IMR-90 (cell line): ENCODE measurements at regions not wholly inside any gene's neighbourhood (a gene's known extent, or its start where the extent isn't known, plus 50 kb on each side); places are given as distances from the start of the nearest gene placed in this dataset.

Experiments used
- ATAC-seq: fragments of 200-7000 bp; cut with Tn5 transposase; 2 replicates; pipeline ENCODE4 v1.9.1; 2020; ENCODE audit warnings: low read depth, mild to moderate bottlenecking, moderate library complexity
- BruUV-seq: library from RNA; stranded (reverse); fragments of 400-500 nt; replicated peaks from 2 replicates; lab custom pipeline; 2021; lab: Mats Ljungman, UMichigan
- CTCF ChIA-PET: fragments of 300-600 bp; formaldehyde crosslinking; extraction: SDS; loops from one replicate; lab custom pipeline; 2021; ENCODE audit warnings: antibody characterized with exemption; lab: Yijun Ruan, JAX
- POLR2A ChIA-PET: fragments of 300-600 bp; sonication (Branson Sonifier 250); formaldehyde crosslinking; loops from one replicate; lab custom pipeline; 2022; ENCODE audit warnings: antibody characterized with exemption; ENCODE audit not compliant: unreplicated experiment; lab: Charles Lee
- DNase-seq: peaks from one replicate; pipeline ENCODE4 v3.0.0; 2013
- H2AFZ ChIP-seq: replicated peaks from 2 replicates; pipeline ENCODE3; 2013; ENCODE audit warnings: low read length, mild to moderate bottlenecking; ENCODE audit not compliant: poor library complexity
- H2AK5ac ChIP-seq: 2 replicates; pipeline ENCODE4 v1.6.1; 2013; ENCODE audit warnings: low read depth, low read length, inconsistent platforms
- H2AK9ac ChIP-seq: replicated peaks from 2 replicates; pipeline ENCODE3; 2013; ENCODE audit warnings: mild to moderate bottlenecking, low read depth, low read length, moderate library complexity; ENCODE audit not compliant: poor library complexity
- H2BK120ac ChIP-seq: 2 replicates; pipeline ENCODE4 v1.6.1; 2013; ENCODE audit warnings: low read depth, low read length, inconsistent platforms
- H2BK15ac ChIP-seq: 3 replicates; pipeline ENCODE4 v1.6.1; 2013; ENCODE audit warnings: low read depth, low read length, inconsistent platforms
- H2BK20ac ChIP-seq: 2 replicates; pipeline ENCODE4 v1.6.1; 2013; ENCODE audit warnings: low read depth, mild to moderate bottlenecking, inconsistent platforms, low read length, moderate library complexity
- H2BK5ac ChIP-seq: 2 replicates; pipeline ENCODE4 v1.6.1; 2013; ENCODE audit warnings: mild to moderate bottlenecking, low read depth, low read length, inconsistent platforms; ENCODE audit not compliant: poor library complexity, severe bottlenecking
- H3K14ac ChIP-seq: replicated peaks from 2 replicates; pipeline ENCODE4 v1.6.1; 2013; ENCODE audit warnings: low read depth, low read length, inconsistent platforms
- H3K18ac ChIP-seq: 2 replicates; pipeline ENCODE4 v1.6.1; 2013; ENCODE audit warnings: low read depth, low read length, control low read depth
- H3K23ac ChIP-seq: 2 replicates; pipeline ENCODE4 v1.6.1; 2013; ENCODE audit warnings: low read depth, low read length, inconsistent platforms
- H3K27ac ChIP-seq: 2 replicates; pipeline ENCODE4 v1.5.1; 2013; ENCODE audit warnings: mild to moderate bottlenecking, control low read depth, low read length; ENCODE audit not compliant: insufficient read depth
- H3K27me3 ChIP-seq: 2 replicates; pipeline ENCODE4 v1.6.1; 2013; ENCODE audit warnings: low read length; ENCODE audit not compliant: control insufficient read depth, insufficient read depth
- H3K36me3 ChIP-seq: 2 replicates; pipeline ENCODE4 v1.6.1; 2013; ENCODE audit warnings: low read length, mixed read lengths; ENCODE audit not compliant: control insufficient read depth, insufficient read depth
- H3K4ac ChIP-seq: 2 replicates; pipeline ENCODE4 v1.6.1; 2013; ENCODE audit warnings: low read depth, low read length, inconsistent platforms
- H3K4me1 ChIP-seq: 2 replicates; pipeline ENCODE4 v1.6.1; 2013; ENCODE audit warnings: low read length, mixed read lengths; ENCODE audit not compliant: control insufficient read depth, insufficient read depth
- H3K4me2 ChIP-seq: 2 replicates; pipeline ENCODE4 v1.6.1; 2013; ENCODE audit warnings: low read depth, mild to moderate bottlenecking, control low read depth, low read length, moderate library complexity
- H3K4me3 ChIP-seq: 2 replicates; pipeline ENCODE4 v1.5.1; 2013; ENCODE audit warnings: low read depth, mild to moderate bottlenecking, control low read depth, low read length, moderate library complexity; ENCODE audit not compliant: insufficient read depth
- H3K56ac ChIP-seq: 2 replicates; pipeline ENCODE4 v1.6.1; 2013; ENCODE audit warnings: low read length, inconsistent platforms; ENCODE audit not compliant: insufficient read depth; ENCODE audit errors: extremely low read depth
- H3K79me1 ChIP-seq, 2 experiments: 2 replicates each; pipeline ENCODE4 v1.6.1; 2013; ENCODE audit warnings: low read length in 2 of 2, inconsistent platforms in 1 of 2, low read depth in 1 of 2
- H3K9ac ChIP-seq: 2 replicates; pipeline ENCODE4 v1.6.1; 2013; ENCODE audit warnings: low read depth, low read length, control low read depth
- H3K9me1 ChIP-seq: 2 replicates; pipeline ENCODE4 v1.6.1; 2013; ENCODE audit warnings: low read length, inconsistent platforms; ENCODE audit not compliant: insufficient read depth
- H3K9me3 ChIP-seq: 2 replicates; pipeline ENCODE4 v1.6.1; 2013; ENCODE audit warnings: low read length; ENCODE audit not compliant: control insufficient read depth, insufficient read depth
- H4K20me1 ChIP-seq: 2 replicates; pipeline ENCODE4 v1.6.1; 2013; ENCODE audit warnings: low read length, inconsistent platforms; ENCODE audit not compliant: insufficient read depth
- H4K5ac ChIP-seq: 2 replicates; pipeline ENCODE4 v1.6.1; 2013; ENCODE audit warnings: mild to moderate bottlenecking, low read depth, low read length, control low read depth
- H4K8ac ChIP-seq, 2 experiments: 2 replicates each; pipeline ENCODE4 v1.6.1; 2013; ENCODE audit warnings: low read depth in 2 of 2, low read length in 2 of 2, control low read depth in 1 of 2, inconsistent platforms in 1 of 2
- H4K91ac ChIP-seq: 2 replicates; pipeline ENCODE4 v1.6.1; 2013; ENCODE audit warnings: low read depth, low read length, inconsistent platforms; ENCODE audit not compliant: insufficient read depth
- BHLHE40 ChIP-seq: fragments of 150-350 bp; IDR thresholded peaks from 2 replicates; pipeline ENCODE4 v1.6.1; 2016; ENCODE audit warnings: mild to moderate bottlenecking, low read depth, low read length
- CEBPB ChIP-seq: IDR thresholded peaks from 2 replicates; pipeline ENCODE4 v1.6.1; 2012; ENCODE audit warnings: low read depth, low read length, improper control_type of control experiment
- CHD1 ChIP-seq: IDR thresholded peaks from 2 replicates; pipeline ENCODE4 v1.6.1; 2012; ENCODE audit warnings: low read depth, low read length, improper control_type of control experiment
- FOS ChIP-seq: fragments of 150-350 bp; IDR thresholded peaks from 2 replicates; pipeline ENCODE4 v1.6.1; 2016; ENCODE audit warnings: low read depth, low read length
- MAFK ChIP-seq: IDR thresholded peaks from 2 replicates; pipeline ENCODE4 v1.6.1; 2012; ENCODE audit warnings: low read depth, low read length, improper control_type of control experiment
- MAZ ChIP-seq: IDR thresholded peaks from 2 replicates; pipeline ENCODE4 v1.6.1; 2012; ENCODE audit warnings: low read depth, mild to moderate bottlenecking, low read length, improper control_type of control experiment, moderate library complexity, borderline replicate concordance
- MXI1 ChIP-seq: IDR thresholded peaks from 2 replicates; pipeline ENCODE4 v1.6.1; 2012; ENCODE audit warnings: low read depth, mild to moderate bottlenecking, low read length, moderate library complexity, borderline replicate concordance
- NFE2L2 ChIP-seq: fragments of 150-350 bp; IDR thresholded peaks from 2 replicates; pipeline ENCODE4 v1.6.1; 2016; ENCODE audit warnings: low read depth, mild to moderate bottlenecking, low read length
- POLR2A ChIP-seq: IDR thresholded peaks from 2 replicates; pipeline ENCODE4 v1.6.1; 2012; ENCODE audit warnings: mild to moderate bottlenecking, low read depth, low read length
- RAD21 ChIP-seq: IDR thresholded peaks from 2 replicates; pipeline ENCODE4 v1.6.1; 2012; ENCODE audit warnings: low read length, improper control_type of control experiment
- RCOR1 ChIP-seq: IDR thresholded peaks from 2 replicates; pipeline ENCODE4 v1.6.1; 2012; ENCODE audit warnings: mild to moderate bottlenecking, low read length, improper control_type of control experiment; ENCODE audit not compliant: insufficient replicate concordance
- RFX5 ChIP-seq: IDR thresholded peaks from 2 replicates; pipeline ENCODE4 v1.8.0; 2012; ENCODE audit warnings: low read depth, mild to moderate bottlenecking, low read length, moderate library complexity
- SMC3 ChIP-seq: fragments of 150-350 bp; IDR thresholded peaks from 2 replicates; pipeline ENCODE4 v1.6.1; 2016; ENCODE audit warnings: low read depth, mild to moderate bottlenecking, antibody characterized with exemption, low read length, moderate library complexity
- WGBS, 2 experiments: methylation state at CpG; one replicate each; pipeline versions ENCODE4 v1.1.5 to v1.1.7; 2013; ENCODE audit warnings: missing lambda C conversion rate in 2 of 2; ENCODE audit not compliant: insufficient read length in 1 of 2; ENCODE audit errors: extremely low coverage in 2 of 2; 5-methylcytosine and 5-hydroxymethylcytosine counted together
- dilution Hi-C: fragments of 300-500 bp; cut with HindIII; formaldehyde crosslinking; loops from one replicate; pipeline ENCODE4 v1.14.3; 2018; ENCODE audit warnings: low sequenced_read_pairs; ENCODE audit not compliant: unreplicated experiment
- in situ Hi-C: fragments of 300-500 bp; cut with MboI; formaldehyde crosslinking; loops from 3 replicates; pipeline ENCODE4 v1.14.3; 2019; ENCODE audit warnings: low sequenced_read_pairs, inconsistent platforms, mixed read lengths
- intact Hi-C: fragments of 100-400 bp; cut with micrococcal nuclease; formaldehyde crosslinking; loops from 2 replicates; pipeline ENCODE4 v1.10.0; 2022
- TF ChIP-seq, protein P1 (sequence below): fragments of 150-350 bp; IDR thresholded peaks from 2 replicates; pipeline ENCODE4 v1.6.1; 2017; ENCODE audit warnings: mild to moderate bottlenecking, antibody characterized with exemption, low read length, low read depth
- TF ChIP-seq, protein P2 (sequence below): conservative IDR thresholded peaks from 2 replicates; pipeline ENCODE4 v1.5.1; 2012; ENCODE audit warnings: mild to moderate bottlenecking, low read depth, low read length, improper control_type of control experiment
- TF ChIP-seq, protein P3 (sequence below): fragments of 150-350 bp; IDR thresholded peaks from 2 replicates; pipeline ENCODE4 v1.6.1; 2016; ENCODE audit warnings: low read depth, mild to moderate bottlenecking, low read length, moderate library complexity, borderline replicate concordance

DNA sequence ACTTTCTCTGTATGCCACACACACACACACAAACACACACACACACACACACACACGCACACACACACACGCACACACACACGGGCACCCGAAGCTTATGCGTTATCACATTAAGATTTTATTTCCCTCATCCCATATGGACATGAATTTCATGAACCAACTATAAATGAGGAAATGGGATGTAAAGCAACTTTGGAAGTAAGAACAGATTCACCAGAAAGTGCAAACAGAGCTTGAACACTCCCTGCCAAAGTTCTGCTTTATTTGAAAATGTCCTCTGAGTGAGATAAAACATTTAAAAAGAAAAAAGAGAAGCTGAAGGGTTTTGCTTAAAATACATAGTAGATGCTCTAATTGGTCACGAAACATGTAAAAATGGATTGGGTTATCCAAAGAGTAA is 90.4 kb upstream of the OTX2 start:
- no peak for DNase-seq

More for the DNA sequence above, 90.4 kb upstream of the OTX2 start:
- no peak overlapping the region for H2BK20ac ChIP-seq
- no peak overlapping the region for H3K56ac ChIP-seq
- H2BK15ac ChIP-seq, result no peak overlapping the region
- H4K91ac ChIP-seq, result no peak overlapping the region
- dilution Hi-C loops, result no loop called here
- no peak overlapping the region for H4K5ac ChIP-seq
- no peak overlapping the region for H3K4ac ChIP-seq
- no peak overlapping the region for H3K18ac ChIP-seq
- no peak overlapping the region for H3K14ac ChIP-seq
- no peak overlapping the region for H2BK5ac ChIP-seq
- H2AK9ac ChIP-seq, result no peak overlapping the region
- no CpG with 5 or more reads among the region's 6 CpGs for WGBS, 2 experiments
- no peaks in the 10 kb centered on the region for H3K9me3 ChIP-seq
- no peak overlapping the region for H2AK5ac ChIP-seq
- ChIA-PET CTCF (no interaction called here), POLR2A (no interaction called here)
- H3K23ac ChIP-seq, result no peak overlapping the region
- no peaks in the 10 kb centered on the region for H3K27me3 ChIP-seq
- H3K4me2 ChIP-seq, result no peak overlapping the region
- no peaks in the 10 kb centered on the region for H3K9me1 ChIP-seq
- no peak overlapping the region for H2AFZ ChIP-seq
- H3K9ac ChIP-seq, result no peak overlapping the region
- H3K4me3 ChIP-seq, result no peak overlapping the region
- intact Hi-C loops, result no loop called here
- in situ Hi-C loops, result no loop called here
- no peak overlapping the region for H4K8ac ChIP-seq
- BruUV-seq, result no TSS peak
- H2BK120ac ChIP-seq, result no peak overlapping the region
- no peaks in the 10 kb centered on the region for H3K4me1 ChIP-seq
- ATAC-seq, result no peak
- TF ChIP-seq MXI1 (no peak), BHLHE40 (no peak), CHD1 (no peak), NFE2L2 (no peak), CEBPB (no peak), FOS (no peak), MAZ (no peak), POLR2A (no peak), RFX5 (no peak), SMC3 (no peak), MAFK (no peak), RCOR1 (no peak), RAD21 (no peak)
- TF ChIP-seq, protein P1, sequence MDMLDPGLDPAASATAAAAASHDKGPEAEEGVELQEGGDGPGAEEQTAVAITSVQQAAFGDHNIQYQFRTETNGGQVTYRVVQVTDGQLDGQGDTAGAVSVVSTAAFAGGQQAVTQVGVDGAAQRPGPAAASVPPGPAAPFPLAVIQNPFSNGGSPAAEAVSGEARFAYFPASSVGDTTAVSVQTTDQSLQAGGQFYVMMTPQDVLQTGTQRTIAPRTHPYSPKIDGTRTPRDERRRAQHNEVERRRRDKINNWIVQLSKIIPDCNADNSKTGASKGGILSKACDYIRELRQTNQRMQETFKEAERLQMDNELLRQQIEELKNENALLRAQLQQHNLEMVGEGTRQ, result no peak
- TF ChIP-seq, protein P2, sequence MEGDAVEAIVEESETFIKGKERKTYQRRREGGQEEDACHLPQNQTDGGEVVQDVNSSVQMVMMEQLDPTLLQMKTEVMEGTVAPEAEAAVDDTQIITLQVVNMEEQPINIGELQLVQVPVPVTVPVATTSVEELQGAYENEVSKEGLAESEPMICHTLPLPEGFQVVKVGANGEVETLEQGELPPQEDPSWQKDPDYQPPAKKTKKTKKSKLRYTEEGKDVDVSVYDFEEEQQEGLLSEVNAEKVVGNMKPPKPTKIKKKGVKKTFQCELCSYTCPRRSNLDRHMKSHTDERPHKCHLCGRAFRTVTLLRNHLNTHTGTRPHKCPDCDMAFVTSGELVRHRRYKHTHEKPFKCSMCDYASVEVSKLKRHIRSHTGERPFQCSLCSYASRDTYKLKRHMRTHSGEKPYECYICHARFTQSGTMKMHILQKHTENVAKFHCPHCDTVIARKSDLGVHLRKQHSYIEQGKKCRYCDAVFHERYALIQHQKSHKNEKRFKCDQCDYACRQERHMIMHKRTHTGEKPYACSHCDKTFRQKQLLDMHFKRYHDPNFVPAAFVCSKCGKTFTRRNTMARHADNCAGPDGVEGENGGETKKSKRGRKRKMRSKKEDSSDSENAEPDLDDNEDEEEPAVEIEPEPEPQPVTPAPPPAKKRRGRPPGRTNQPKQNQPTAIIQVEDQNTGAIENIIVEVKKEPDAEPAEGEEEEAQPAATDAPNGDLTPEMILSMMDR, result no peak
- TF ChIP-seq, protein P3, sequence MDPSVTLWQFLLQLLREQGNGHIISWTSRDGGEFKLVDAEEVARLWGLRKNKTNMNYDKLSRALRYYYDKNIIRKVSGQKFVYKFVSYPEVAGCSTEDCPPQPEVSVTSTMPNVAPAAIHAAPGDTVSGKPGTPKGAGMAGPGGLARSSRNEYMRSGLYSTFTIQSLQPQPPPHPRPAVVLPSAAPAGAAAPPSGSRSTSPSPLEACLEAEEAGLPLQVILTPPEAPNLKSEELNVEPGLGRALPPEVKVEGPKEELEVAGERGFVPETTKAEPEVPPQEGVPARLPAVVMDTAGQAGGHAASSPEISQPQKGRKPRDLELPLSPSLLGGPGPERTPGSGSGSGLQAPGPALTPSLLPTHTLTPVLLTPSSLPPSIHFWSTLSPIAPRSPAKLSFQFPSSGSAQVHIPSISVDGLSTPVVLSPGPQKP, result no peak
- no peaks in the 10 kb centered on the region for H4K20me1 ChIP-seq
- no peaks in the 10 kb centered on the region for H3K79me1 ChIP-seq
- H3K27ac ChIP-seq, result no peak overlapping the region
- no peaks in the 10 kb centered on the region for H3K36me3 ChIP-seq
